WTC11 (cell line): ENCODE measurements at regions not wholly inside any gene's neighbourhood (a gene's known extent, or its start where the extent isn't known, plus 50 kb on each side); places are given as distances from the start of the nearest gene placed in this dataset.
"Not testable (repeated sequence)": the region's sequence is repeated elsewhere in the genome, so short reads cannot be mapped to it uniquely, and the experiment has no call there.

Source experiments
- NR2C2 ChIP-seq: sonication (generic); formaldehyde crosslinking; IDR thresholded peaks from 2 replicates; pipeline ENCODE4 v1.8.0; 2022; ENCODE audit warnings: mild to moderate bottlenecking, missing genetic modification reagents
- TCF7 ChIP-seq: sonication (generic); formaldehyde crosslinking; IDR thresholded peaks from 2 replicates; pipeline ENCODE4 v1.8.0; 2022; ENCODE audit warnings: mild to moderate bottlenecking, low read depth, missing genetic modification reagents, moderate library complexity
- TF ChIP-seq, protein P1 (sequence below): sonication (generic); formaldehyde crosslinking; IDR thresholded peaks from 2 replicates; pipeline ENCODE4 v1.8.0; 2022; ENCODE audit warnings: mild to moderate bottlenecking, missing genetic modification reagents
- TF ChIP-seq, protein P2 (sequence below): fragments of 200-600 bp; IDR thresholded peaks from 2 replicates; pipeline ENCODE4 v1.8.0; 2022; ENCODE audit warnings: antibody characterized with exemption

DNA sequence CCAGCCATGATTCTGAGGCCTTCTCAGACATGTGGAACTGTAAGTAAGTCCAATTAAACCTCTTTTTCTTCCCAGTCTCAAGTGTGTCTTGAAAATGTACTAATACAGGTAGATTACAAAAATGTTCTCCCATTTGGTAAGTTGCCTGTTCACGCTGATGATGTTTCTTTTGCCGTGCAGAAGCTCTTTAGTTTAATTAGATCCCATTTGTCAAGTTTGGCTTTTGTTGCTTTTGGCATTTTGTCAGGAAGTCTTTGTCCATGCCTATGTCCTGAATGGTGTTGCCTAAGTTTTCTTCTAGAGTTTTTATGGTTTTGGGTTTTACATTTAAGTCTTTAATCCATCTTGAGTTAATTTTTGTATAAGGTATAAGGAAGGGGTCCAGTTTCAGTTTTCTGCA lies 712.5 kb upstream of the ZNF608 start:
- not testable (repeated sequence) for TF ChIP-seq NR2C2, TCF7 (CRISPR knock-in tag)
- TF ChIP-seq, protein P1, sequence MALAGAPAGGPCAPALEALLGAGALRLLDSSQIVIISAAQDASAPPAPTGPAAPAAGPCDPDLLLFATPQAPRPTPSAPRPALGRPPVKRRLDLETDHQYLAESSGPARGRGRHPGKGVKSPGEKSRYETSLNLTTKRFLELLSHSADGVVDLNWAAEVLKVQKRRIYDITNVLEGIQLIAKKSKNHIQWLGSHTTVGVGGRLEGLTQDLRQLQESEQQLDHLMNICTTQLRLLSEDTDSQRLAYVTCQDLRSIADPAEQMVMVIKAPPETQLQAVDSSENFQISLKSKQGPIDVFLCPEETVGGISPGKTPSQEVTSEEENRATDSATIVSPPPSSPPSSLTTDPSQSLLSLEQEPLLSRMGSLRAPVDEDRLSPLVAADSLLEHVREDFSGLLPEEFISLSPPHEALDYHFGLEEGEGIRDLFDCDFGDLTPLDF, result not testable (repeated sequence)
- TF ChIP-seq, protein P2, sequence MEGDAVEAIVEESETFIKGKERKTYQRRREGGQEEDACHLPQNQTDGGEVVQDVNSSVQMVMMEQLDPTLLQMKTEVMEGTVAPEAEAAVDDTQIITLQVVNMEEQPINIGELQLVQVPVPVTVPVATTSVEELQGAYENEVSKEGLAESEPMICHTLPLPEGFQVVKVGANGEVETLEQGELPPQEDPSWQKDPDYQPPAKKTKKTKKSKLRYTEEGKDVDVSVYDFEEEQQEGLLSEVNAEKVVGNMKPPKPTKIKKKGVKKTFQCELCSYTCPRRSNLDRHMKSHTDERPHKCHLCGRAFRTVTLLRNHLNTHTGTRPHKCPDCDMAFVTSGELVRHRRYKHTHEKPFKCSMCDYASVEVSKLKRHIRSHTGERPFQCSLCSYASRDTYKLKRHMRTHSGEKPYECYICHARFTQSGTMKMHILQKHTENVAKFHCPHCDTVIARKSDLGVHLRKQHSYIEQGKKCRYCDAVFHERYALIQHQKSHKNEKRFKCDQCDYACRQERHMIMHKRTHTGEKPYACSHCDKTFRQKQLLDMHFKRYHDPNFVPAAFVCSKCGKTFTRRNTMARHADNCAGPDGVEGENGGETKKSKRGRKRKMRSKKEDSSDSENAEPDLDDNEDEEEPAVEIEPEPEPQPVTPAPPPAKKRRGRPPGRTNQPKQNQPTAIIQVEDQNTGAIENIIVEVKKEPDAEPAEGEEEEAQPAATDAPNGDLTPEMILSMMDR, result not testable (repeated sequence)
